ENCODE measurements at regions not wholly inside any gene's neighbourhood (a gene's known extent, or its start where the extent isn't known, plus 50 kb on each side); places are given as distances from the start of the nearest gene placed in this dataset.

- no peak for TF ChIP-seq CTCF (IDR thresholded peaks at IDR 0.05; ENCODE audit: insufficient read depth, low read depth, low read length)
- DNase-seq (ENCODE audit: low read depth) = no peak
- H3K4me3 ChIP-seq (ENCODE audit: low read depth, low read length) = no peak overlapping the region
Observed at GRCh38 chr2:18284331-18284730, 276.1 kb downstream of the RDH14 start.

GRCh38 chr2:18282026-18282425 lies 278.4 kb downstream of the RDH14 start:
- no peak overlapping the region for H3K4me3 ChIP-seq (ENCODE audit: low read depth, low read length)
- TF ChIP-seq CTCF (IDR thresholded peaks at IDR 0.05; ENCODE audit: insufficient read depth, low read depth, low read length) = no peak
- DNase-seq (ENCODE audit: low read depth) = no peak

- H3K4me3 ChIP-seq (ENCODE audit: low read depth, low read length) = no peak overlapping the region
- TF ChIP-seq CTCF (IDR thresholded peaks at IDR 0.05; ENCODE audit: insufficient read depth, low read depth, low read length) = no peak
Observed at GRCh38 chr2:18276583-18277075, 283.8 kb downstream of the RDH14 start.

GRCh38 chr2:18273205-18273604 lies 287.2 kb downstream of the RDH14 start:
- no peak for TF ChIP-seq CTCF (IDR thresholded peaks at IDR 0.05; ENCODE audit: insufficient read depth, low read depth, low read length)
- DNase-seq (ENCODE audit: low read depth) = no peak
- H3K4me3 ChIP-seq (ENCODE audit: low read depth, low read length) = no peak overlapping the region

More at GRCh38 chr2:18276583-18277075, 283.8 kb downstream of the RDH14 start:
- DNase-seq (ENCODE audit: low read depth) = no peak

GRCh38 chr2:18272148-18272494 lies 288.3 kb downstream of the RDH14 start:
- no peak for DNase-seq (ENCODE audit: low read depth)
- no peak for TF ChIP-seq CTCF (IDR thresholded peaks at IDR 0.05; ENCODE audit: insufficient read depth, low read depth, low read length)
- no peak overlapping the region for H3K4me3 ChIP-seq (ENCODE audit: low read depth, low read length)

- no peak overlapping the region for H3K4me3 ChIP-seq (ENCODE audit: low read depth, low read length)
- DNase-seq (ENCODE audit: low read depth) = no peak
- no peak for TF ChIP-seq CTCF (IDR thresholded peaks at IDR 0.05; ENCODE audit: insufficient read depth, low read depth, low read length)
Observed at GRCh38 chr2:18271370-18272147, 288.9 kb downstream of the RDH14 start.

- TF ChIP-seq CTCF (IDR thresholded peaks at IDR 0.05; ENCODE audit: insufficient read depth, low read depth, low read length) = no peak
- no peak for DNase-seq (ENCODE audit: low read depth)
- H3K4me3 ChIP-seq (ENCODE audit: low read depth, low read length) = no peak overlapping the region
Observed at GRCh38 chr2:18268400-18268799, 292.1 kb downstream of the RDH14 start.

Measured in fibroblast of villous mesenchyme (primary cell).